Esophagus squamous epithelium (tissue), 4 donors: ENCODE measurements at regions not wholly inside any gene's neighbourhood (a gene's known extent, or its start where the extent isn't known, plus 50 kb on each side); places are given as distances from the start of the nearest gene placed in this dataset.
"Not testable (repeated sequence)": the region's sequence is repeated elsewhere in the genome, so short reads cannot be mapped to it uniquely, and the experiment has no call there.

Source experiments
- CTCF ChIP-seq, 6 experiments: fragments of 450-650 bp in 4 of 6; fragments of 200-600 bp in 2 of 6; sonication (generic) in 2 of 6; IDR thresholded peaks; one replicate each; pipeline ENCODE4 v1.5.1; 2016 to 2019; ENCODE audit warnings: antibody characterized with exemption in 6 of 6, mild to moderate bottlenecking in 4 of 6, moderate library complexity in 4 of 6
- POLR2A ChIP-seq, 4 donors: fragments of 450-650 bp; IDR thresholded peaks; one replicate each; pipeline ENCODE4 v1.6.1; 2017; ENCODE audit warnings: antibody characterized with exemption in 4 of 4, mild to moderate bottlenecking in 4 of 4, moderate library complexity in 3 of 4

GRCh38 chr2:153534590-153534989 is 56.0 kb upstream of the RPRM start:
- not testable (repeated sequence) for TF ChIP-seq CTCF, POLR2A (IDR thresholded peaks at IDR 0.05)
